ENCODE measurements at regions not wholly inside any gene's neighbourhood (a gene's known extent, or its start where the extent isn't known, plus 50 kb on each side); places are given as distances from the start of the nearest gene placed in this dataset.

DNA sequence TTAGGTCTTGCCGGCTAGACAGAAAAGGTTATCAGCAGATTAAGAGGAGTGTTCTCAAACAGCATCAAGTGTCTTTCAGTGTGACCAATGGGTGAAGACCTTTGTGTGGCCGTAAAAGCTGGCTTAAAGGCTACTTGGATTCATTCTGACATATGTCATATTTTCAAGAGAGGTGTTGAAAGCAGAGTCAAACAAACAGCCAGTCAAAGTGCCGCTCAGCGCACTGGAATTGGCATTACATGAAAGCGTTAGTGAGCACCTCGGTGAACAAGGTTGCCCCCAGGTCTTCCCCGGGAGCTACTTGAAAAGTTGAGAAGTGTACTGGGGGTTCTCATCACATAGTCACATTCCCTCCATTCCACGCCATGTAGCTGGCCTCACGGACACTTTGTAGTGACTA, 148.9 kb downstream of the SOX3 start:
- no TSS peak for BruUV-seq (replicated peaks)
- intact Hi-C loops (cut with micrococcal nuclease; ENCODE audit: unreplicated experiment) = no loop called here
- CTCF ChIA-PET = no interaction called here
- no peaks in the 10 kb centered on the region for H3K9me3 ChIP-seq
- Mint-ChIP-seq H3K9me3 (ENCODE audit: unreplicated experiment) (no peaks in the 10 kb centered on the region), H3K27me3 (ENCODE audit: insufficient read depth, unreplicated experiment) (no peaks in the 10 kb centered on the region), H3K36me3 (ENCODE audit: insufficient read depth, unreplicated experiment) (no peaks in the 10 kb centered on the region), H3K4me1 (ENCODE audit: low read depth, unreplicated experiment) (no peaks in the 10 kb centered on the region), H3K4me3 (ENCODE audit: unreplicated experiment) (no peak overlapping the region), H3K27ac (ENCODE audit: unreplicated experiment) (no peak overlapping the region)
- H3K36me3 ChIP-seq (ENCODE audit: control insufficient read depth, insufficient read depth, low read length) = no peaks in the 10 kb centered on the region
- H3K27me3 ChIP-seq (replicated peaks; ENCODE audit: control insufficient read depth, insufficient read depth, low read length) = no peaks in the 10 kb centered on the region
- TF ChIP-seq, protein P1, sequence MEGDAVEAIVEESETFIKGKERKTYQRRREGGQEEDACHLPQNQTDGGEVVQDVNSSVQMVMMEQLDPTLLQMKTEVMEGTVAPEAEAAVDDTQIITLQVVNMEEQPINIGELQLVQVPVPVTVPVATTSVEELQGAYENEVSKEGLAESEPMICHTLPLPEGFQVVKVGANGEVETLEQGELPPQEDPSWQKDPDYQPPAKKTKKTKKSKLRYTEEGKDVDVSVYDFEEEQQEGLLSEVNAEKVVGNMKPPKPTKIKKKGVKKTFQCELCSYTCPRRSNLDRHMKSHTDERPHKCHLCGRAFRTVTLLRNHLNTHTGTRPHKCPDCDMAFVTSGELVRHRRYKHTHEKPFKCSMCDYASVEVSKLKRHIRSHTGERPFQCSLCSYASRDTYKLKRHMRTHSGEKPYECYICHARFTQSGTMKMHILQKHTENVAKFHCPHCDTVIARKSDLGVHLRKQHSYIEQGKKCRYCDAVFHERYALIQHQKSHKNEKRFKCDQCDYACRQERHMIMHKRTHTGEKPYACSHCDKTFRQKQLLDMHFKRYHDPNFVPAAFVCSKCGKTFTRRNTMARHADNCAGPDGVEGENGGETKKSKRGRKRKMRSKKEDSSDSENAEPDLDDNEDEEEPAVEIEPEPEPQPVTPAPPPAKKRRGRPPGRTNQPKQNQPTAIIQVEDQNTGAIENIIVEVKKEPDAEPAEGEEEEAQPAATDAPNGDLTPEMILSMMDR (IDR thresholded peaks at IDR 0.05; ENCODE audit: insufficient read depth in 1 of 2, low read depth in 1 of 2, low read length in 1 of 2, severe bottlenecking in 1 of 2, unreplicated experiment in 1 of 2) = no peak
- POLR2A ChIA-PET = no interaction called here
- no peak for DNase-seq
- no peak overlapping the region for H3K4me3 ChIP-seq (ENCODE audit: low read depth, low read length)
- H3K4me1 ChIP-seq = no peaks in the 10 kb centered on the region

DNA sequence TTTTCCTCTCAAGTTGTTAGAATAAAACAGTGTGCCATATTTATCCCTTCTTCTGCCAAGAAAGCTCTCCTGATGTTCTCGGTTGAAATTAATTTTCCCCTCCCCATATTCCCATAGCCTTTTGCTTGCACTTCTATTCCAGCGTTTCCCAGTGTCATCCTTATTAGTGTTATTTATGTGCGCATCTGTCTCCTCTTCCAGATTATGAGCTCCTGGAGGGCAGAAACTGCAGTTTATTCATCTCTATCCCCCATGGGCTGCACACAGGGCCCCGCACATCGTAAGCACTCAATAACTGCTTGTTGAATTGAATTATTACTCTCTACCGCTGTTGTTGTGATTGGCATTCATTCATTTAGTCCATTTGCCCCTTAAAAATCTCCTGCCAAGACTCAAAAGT, 149.4 kb downstream of the SOX3 start:
- intact Hi-C loops (cut with micrococcal nuclease; ENCODE audit: unreplicated experiment) = no loop called here
- Mint-ChIP-seq H3K27ac (ENCODE audit: unreplicated experiment) (no peak overlapping the region), H3K9me3 (ENCODE audit: unreplicated experiment) (no peaks in the 10 kb centered on the region), H3K4me3 (ENCODE audit: unreplicated experiment) (no peak overlapping the region), H3K27me3 (ENCODE audit: insufficient read depth, unreplicated experiment) (no peaks in the 10 kb centered on the region), H3K36me3 (ENCODE audit: insufficient read depth, unreplicated experiment) (no peaks in the 10 kb centered on the region), H3K4me1 (ENCODE audit: low read depth, unreplicated experiment) (no peaks in the 10 kb centered on the region)
- POLR2A ChIA-PET = no interaction called here
- no peak for DNase-seq
- no TSS peak for BruUV-seq (replicated peaks)
- CTCF ChIA-PET = no interaction called here
- Histone ChIP-seq H3K27me3 (replicated peaks; ENCODE audit: control insufficient read depth, insufficient read depth, low read length) (no peaks in the 10 kb centered on the region), H3K36me3 (ENCODE audit: control insufficient read depth, insufficient read depth, low read length) (no peaks in the 10 kb centered on the region), H3K9me3 (no peaks in the 10 kb centered on the region), H3K4me1 (no peaks in the 10 kb centered on the region), H3K4me3 (ENCODE audit: low read depth, low read length) (no peak overlapping the region)
- TF ChIP-seq, protein P1 (IDR thresholded peaks at IDR 0.05; ENCODE audit: insufficient read depth in 1 of 2, low read depth in 1 of 2, low read length in 1 of 2, severe bottlenecking in 1 of 2, unreplicated experiment in 1 of 2) = no peak

DNA sequence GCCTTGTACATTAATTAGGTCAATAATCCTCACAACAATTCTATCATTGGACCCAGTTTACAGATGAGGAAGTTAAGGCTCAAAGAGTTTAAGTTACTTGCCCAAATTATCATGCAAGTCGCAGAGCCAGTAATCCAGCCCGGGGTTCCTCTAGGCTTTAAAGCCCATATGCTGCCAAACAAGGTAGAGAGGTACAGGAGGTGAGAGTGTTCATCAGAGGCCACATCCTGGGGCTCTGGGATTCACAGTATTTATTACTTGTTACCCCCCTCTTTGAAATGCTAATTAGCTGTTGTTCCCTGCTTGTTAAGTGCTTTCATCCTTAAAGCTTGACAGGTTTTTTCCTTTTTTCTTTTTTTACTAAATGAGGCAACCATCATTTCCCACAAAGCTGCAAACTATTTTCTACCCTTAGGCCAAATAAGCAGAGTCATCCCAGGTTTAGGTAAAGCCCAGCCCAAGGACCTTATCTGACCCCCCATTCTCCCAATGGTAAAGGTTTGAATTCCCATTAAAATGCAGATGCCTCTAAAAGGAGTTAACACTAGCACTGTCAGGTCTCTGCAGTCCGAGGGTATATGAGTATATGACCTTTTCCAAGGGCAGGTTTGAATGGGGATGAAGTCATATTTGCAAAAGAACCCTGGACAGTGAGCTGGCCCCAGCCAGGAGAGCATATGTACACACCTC, 150.3 kb downstream of the SOX3 start:
- TF ChIP-seq, protein P1 (IDR thresholded peaks at IDR 0.05; ENCODE audit: insufficient read depth in 1 of 2, low read depth in 1 of 2, low read length in 1 of 2, severe bottlenecking in 1 of 2, unreplicated experiment in 1 of 2) = no peak
- H3K36me3 Mint-ChIP-seq (ENCODE audit: insufficient read depth, unreplicated experiment) = no peaks in the 10 kb centered on the region
- no peaks in the 10 kb centered on the region for H3K27me3 Mint-ChIP-seq (ENCODE audit: insufficient read depth, unreplicated experiment)
- Histone ChIP-seq H3K4me3 (ENCODE audit: low read depth, low read length) (no peak overlapping the region), H3K9me3 (no peaks in the 10 kb centered on the region), H3K36me3 (ENCODE audit: control insufficient read depth, insufficient read depth, low read length) (no peaks in the 10 kb centered on the region), H3K27me3 (replicated peaks; ENCODE audit: control insufficient read depth, insufficient read depth, low read length) (no peaks in the 10 kb centered on the region), H3K4me1 (no peaks in the 10 kb centered on the region)
- H3K4me1 Mint-ChIP-seq (ENCODE audit: low read depth, unreplicated experiment) = no peaks in the 10 kb centered on the region
- POLR2A ChIA-PET = no interaction called here
- H3K9me3 Mint-ChIP-seq (ENCODE audit: unreplicated experiment) = no peaks in the 10 kb centered on the region
- no peak for DNase-seq
- intact Hi-C loops (cut with micrococcal nuclease; ENCODE audit: unreplicated experiment) = no loop called here
- no peak overlapping the region for H3K27ac Mint-ChIP-seq (ENCODE audit: unreplicated experiment)
- H3K4me3 Mint-ChIP-seq (ENCODE audit: unreplicated experiment) = no peak overlapping the region
- CTCF ChIA-PET = no interaction called here
- no TSS peak for BruUV-seq (replicated peaks)

Data from Caco-2 (cell line).